SK-N-MC (cell line): ENCODE measurements at regions not wholly inside any gene's neighbourhood (a gene's known extent, or its start where the extent isn't known, plus 50 kb on each side); places are given as distances from the start of the nearest gene placed in this dataset.

Experiments
- EZH2 ChIP-seq: fragments of 200-600 bp; sonication (generic); IDR thresholded peaks from one replicate; pipeline ENCODE4 v1.6.1; 2017; ENCODE audit warnings: antibody characterized with exemption
- FOXP2 ChIP-seq: optimal IDR thresholded peaks from 2 replicates; pipeline ENCODE3; 2011; ENCODE audit warnings: mild to moderate bottlenecking, moderate library complexity; ENCODE audit not compliant: insufficient read depth; ENCODE audit errors: extremely low read length, control extremely low read depth
- POLR2AphosphoS5 ChIP-seq: IDR thresholded peaks from 2 replicates; pipeline ENCODE4 v1.6.1; 2012; ENCODE audit warnings: mild to moderate bottlenecking, low read depth, low read length, borderline replicate concordance

DNA sequence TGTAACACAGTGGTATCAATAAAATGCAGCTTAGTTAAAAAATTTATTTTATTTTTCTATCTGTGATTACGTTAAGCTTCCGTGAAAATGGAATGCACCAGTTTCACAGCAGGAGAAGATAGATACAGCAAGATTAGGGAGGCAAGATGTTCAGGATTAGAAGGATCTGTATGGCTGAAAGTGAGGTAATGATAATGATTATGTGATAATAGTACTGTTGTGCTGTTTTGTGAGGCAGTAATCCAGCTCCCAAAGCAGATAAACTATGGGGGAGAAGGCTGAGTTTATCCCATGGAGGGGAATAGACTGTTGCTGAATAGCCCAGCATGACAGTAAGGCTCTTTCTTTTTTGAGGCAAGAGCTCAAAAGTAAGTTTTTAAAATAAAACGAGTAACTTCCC, 216.1 kb upstream of the PRPS1L1 start:
- no peak for TF ChIP-seq POLR2AphosphoS5
- TF ChIP-seq EZH2: no peak
- no peak for TF ChIP-seq FOXP2
